Right atrium auricular region (tissue), 2 donors: ENCODE measurements at regions not wholly inside any gene's neighbourhood (a gene's known extent, or its start where the extent isn't known, plus 50 kb on each side); places are given as distances from the start of the nearest gene placed in this dataset.

Experiments used
- DNase-seq: peaks from one replicate; pipeline ENCODE4 v3.0.0-alpha.2; 2019; ENCODE audit warnings: low spot score
- H3K27ac ChIP-seq, 2 donors: fragments of 200-600 bp; sonication (generic); 1 replicate in 1 of 2; 2 replicates in 1 of 2; pipeline ENCODE4 v1.5.1; 2016 to 2019
- H3K27me3 ChIP-seq, 2 donors: fragments of 200-600 bp; sonication (generic); one replicate each; pipeline versions ENCODE4 v1.5.1 to v1.6.0; 2017 to 2019
- H3K36me3 ChIP-seq: fragments of 200-600 bp; sonication (generic); one replicate; pipeline ENCODE4 v1.5.1; 2016
- H3K4me1 ChIP-seq, 2 donors: fragments of 200-600 bp; sonication (generic); one replicate each; pipeline versions ENCODE4 v1.5.1 to v1.6.0; 2017 to 2019
- H3K4me3 ChIP-seq, 2 donors: fragments of 200-600 bp; sonication (generic); 1 replicate in 1 of 2; 2 replicates in 1 of 2; pipeline ENCODE4 v1.5.1; 2017 to 2019; ENCODE audit warnings: mild to moderate bottlenecking in 1 of 2, moderate library complexity in 1 of 2
- H3K9me3 ChIP-seq, 2 donors: fragments of 200-600 bp; sonication (generic); one replicate each; pipeline ENCODE4 v1.5.1; 2019
- CTCF ChIP-seq, 2 donors: fragments of 200-600 bp; sonication (generic); IDR thresholded peaks; one replicate each; pipeline ENCODE4 v1.5.1; 2019; ENCODE audit warnings: antibody characterized with exemption in 2 of 2

GRCh38 chr16:26772503-26772902 is 294.2 kb upstream of the C16orf82 start:
- Histone ChIP-seq H3K27me3 (no peaks in the 10 kb centered on the region), H3K27ac (no peak overlapping the region), H3K9me3 (no peaks in the 10 kb centered on the region), H3K36me3 (no peaks in the 10 kb centered on the region), H3K4me1 (peaks cover 0 to 6% of the 10 kb centered on the region in 2 donors), H3K4me3 (no peak overlapping the region)
- DNase-seq = no peak
- TF ChIP-seq CTCF (IDR thresholded peaks at IDR 0.05) = no peak

- no peaks in the 10 kb centered on the region for H3K27me3 ChIP-seq
- no peaks in the 10 kb centered on the region for H3K4me1 ChIP-seq
- no peak overlapping the region for H3K27ac ChIP-seq
- TF ChIP-seq CTCF (IDR thresholded peaks at IDR 0.05) = no peak
- H3K4me3 ChIP-seq = no peak overlapping the region
- no peaks in the 10 kb centered on the region for H3K36me3 ChIP-seq
- H3K9me3 ChIP-seq = no peaks in the 10 kb centered on the region
- no peak for DNase-seq
Observed at GRCh38 chr16:26777821-26778220, 288.9 kb upstream of the C16orf82 start.

- H3K4me3 ChIP-seq = no peak overlapping the region
Observed at GRCh38 chr16:26787924-26788323, 278.8 kb upstream of the C16orf82 start.

GRCh38 chr16:26791169-26791568 is 275.6 kb upstream of the C16orf82 start:
- Histone ChIP-seq H3K27me3 (no peaks in the 10 kb centered on the region), H3K27ac (no peak overlapping the region), H3K9me3 (no peaks in the 10 kb centered on the region), H3K4me3 (no peak overlapping the region), H3K4me1 (no peaks in the 10 kb centered on the region), H3K36me3 (no peaks in the 10 kb centered on the region)
- no peak for TF ChIP-seq CTCF (IDR thresholded peaks at IDR 0.05)
- no peak for DNase-seq

More at GRCh38 chr16:26787924-26788323, 278.8 kb upstream of the C16orf82 start:
- Histone ChIP-seq H3K27me3 (no peaks in the 10 kb centered on the region), H3K27ac (no peak overlapping the region), H3K9me3 (no peaks in the 10 kb centered on the region), H3K36me3 (no peaks in the 10 kb centered on the region), H3K4me1 (no peaks in the 10 kb centered on the region)
- TF ChIP-seq CTCF (IDR thresholded peaks at IDR 0.05) = no peak
- no peak for DNase-seq

- Histone ChIP-seq H3K4me3 (no peak overlapping the region), H3K27ac (no peak overlapping the region), H3K9me3 (no peaks in the 10 kb centered on the region), H3K27me3 (no peaks in the 10 kb centered on the region), H3K4me1 (no peaks in the 10 kb centered on the region), H3K36me3 (no peaks in the 10 kb centered on the region)
- peak in 1 of 2 donors; percentile 30 for TF ChIP-seq CTCF (IDR thresholded peaks at IDR 0.05)
- DNase-seq = no peak
Observed at GRCh38 chr16:26795184-26795583, 271.5 kb upstream of the C16orf82 start.

- Histone ChIP-seq H3K9me3 (no peaks in the 10 kb centered on the region), H3K27ac (no peak overlapping the region), H3K36me3 (no peaks in the 10 kb centered on the region), H3K4me1 (no peaks in the 10 kb centered on the region), H3K4me3 (no peak overlapping the region), H3K27me3 (no peaks in the 10 kb centered on the region)
- no peak for DNase-seq
- no peak for TF ChIP-seq CTCF (IDR thresholded peaks at IDR 0.05)
Observed at GRCh38 chr16:26801628-26802027, 265.1 kb upstream of the C16orf82 start.
